GM21423 (cell line): ENCODE measurements at regions not wholly inside any gene's neighbourhood (a gene's known extent, or its start where the extent isn't known, plus 50 kb on each side); places are given as distances from the start of the nearest gene placed in this dataset.
"Not testable (repeated sequence)": the region's sequence is repeated elsewhere in the genome, so short reads cannot be mapped to it uniquely, and the experiment has no call there.

ENCODE experiments used
- ATAC-seq: cut with Tn5 transposase; IDR thresholded peaks from one replicate; pipeline ENCODE4 v1.9.1; 2021; ENCODE audit warnings: mild to moderate bottlenecking, moderate library complexity; ENCODE audit not compliant: unreplicated experiment

DNA sequence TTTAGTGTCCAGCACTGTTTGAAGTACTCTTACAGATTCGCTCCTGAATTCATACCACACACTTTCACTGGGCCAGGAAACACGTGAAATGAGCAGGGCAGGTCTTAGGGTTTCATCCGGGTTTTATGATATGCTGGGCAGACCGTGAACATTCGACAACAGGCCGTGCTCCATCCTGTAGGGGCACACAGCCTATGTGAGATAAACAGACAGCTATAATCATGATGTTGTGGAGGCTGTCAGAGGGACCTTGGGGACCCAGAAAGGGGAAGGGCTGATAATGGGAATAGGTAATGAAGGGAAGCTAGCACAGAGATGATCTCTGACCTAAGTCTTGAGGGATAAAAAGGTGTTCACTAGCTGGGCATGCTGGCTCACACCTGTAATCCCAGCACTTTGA, 110.4 kb downstream of the RIN2 start:
- no peak for ATAC-seq

DNA sequence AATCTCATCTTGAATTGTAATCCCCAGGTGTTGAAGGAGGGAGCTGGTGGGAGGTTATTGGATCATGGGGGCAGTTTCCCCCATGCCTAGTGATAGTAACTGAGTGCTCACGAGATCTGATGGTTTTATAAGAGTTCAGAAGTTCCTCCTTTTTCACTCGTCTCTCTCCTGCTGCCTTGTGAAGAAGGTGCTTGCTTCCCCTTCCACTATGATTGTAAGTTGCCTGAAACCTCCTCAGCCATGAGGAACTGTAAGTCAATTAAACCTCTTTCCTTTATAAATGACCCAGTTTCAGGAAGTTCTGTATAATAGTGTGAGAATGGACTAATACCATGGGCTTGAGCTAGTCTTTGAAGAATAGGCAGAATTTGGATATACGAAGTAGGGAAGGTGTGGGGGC, 113.9 kb downstream of the RIN2 start:
- ATAC-seq, result no peak

DNA sequence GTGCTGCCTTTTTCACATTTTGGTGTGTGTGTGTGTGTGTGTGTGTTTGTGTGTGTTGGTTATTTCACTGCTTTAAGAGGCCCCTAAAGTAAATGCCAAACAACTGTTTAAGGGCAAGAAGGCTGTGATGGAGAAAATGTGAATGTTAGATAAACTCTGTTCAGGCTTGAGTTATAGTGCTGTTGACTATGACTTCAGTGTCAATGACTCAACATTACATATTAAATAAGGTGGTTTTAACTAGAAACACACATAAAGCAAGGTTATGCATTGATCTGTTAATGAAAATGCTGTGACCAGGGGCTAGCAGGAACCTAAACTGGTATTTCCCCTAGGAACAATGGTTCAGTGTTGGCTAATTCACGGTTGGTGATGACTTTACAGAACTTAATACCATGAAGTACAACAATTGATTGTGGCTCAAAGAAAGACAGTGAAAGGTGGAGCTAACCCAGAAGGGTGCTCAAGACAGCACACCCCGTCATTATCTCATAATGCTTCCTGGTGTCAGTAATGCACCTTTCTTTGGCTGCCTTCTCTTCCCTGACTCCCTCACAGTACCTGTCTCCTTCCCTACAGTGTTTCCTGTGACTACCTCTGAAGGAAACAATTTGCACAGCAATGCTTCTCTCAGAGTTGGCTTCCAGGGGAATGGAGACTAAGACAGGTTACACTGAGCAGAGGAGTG, 116.1 kb downstream of the RIN2 start:
- no peak for ATAC-seq

DNA sequence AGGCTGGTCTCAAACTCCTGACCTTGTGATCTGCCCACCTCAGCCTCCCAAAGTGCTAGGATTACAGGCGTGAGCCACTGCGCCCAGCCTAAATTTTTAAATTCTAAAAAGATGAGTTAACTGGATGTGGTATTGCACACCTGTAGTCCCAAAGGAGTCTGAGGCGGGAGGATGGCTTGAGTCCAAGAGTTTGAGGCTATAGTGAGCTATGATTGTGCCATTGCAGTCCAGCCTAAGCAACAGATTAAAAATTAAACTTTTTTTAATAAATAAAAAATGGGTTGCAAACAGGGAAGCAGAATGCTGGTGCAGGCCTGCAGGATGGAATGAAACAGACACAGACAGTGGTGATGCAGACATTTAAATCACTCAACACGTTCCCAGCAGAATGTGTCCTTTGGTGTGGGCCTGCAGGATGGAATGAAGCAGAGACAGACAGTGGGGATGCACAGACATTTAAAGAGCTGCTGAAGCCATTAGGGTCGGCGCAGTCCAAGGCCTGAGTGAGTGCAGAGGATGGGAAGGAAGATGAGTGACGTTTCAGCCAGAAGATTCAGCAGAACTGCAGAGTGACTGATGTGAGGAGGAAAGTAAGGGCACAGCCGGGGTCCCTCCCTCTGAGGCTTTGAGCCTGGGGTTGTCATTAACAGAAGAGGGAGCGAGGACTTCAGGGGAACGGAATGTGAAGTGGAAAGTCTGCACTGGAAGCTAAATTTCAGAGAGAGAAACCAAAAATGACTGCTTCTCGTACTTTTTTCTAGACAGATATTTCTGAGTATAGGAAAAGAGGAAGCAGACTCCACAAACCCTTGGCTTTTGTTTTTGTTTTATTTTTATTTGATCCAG, 117.5 kb downstream of the RIN2 start:
- no peak for ATAC-seq

DNA sequence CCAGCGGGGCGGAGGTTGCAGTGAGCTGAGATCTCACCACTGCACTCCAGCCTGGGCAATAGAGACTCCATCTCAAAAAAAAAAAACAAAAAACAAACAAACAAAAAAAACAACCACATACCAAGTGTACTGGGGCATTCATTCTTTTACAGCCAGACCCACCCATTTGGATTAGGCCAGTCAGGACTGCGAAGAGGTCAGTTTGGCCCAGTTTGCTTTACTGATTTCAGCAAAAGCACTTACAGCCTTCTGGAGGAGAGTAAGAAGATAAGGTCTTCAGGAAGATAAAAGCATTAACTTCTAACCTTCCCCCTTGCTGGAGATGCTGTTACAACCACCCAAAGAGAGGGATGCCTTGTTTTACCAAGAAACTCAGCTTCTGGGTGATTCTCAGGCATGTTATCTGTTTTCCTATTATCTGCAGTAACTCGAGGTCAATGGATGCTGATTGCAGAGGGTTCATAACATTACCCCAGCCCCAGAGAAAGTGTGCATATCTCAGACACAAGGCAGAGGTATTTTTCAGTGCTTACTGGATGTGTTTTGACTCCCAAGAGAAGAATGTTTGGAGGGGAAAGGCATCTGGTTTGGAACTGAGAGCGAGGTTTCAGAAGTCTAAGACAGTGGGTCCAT, 118.9 kb downstream of the RIN2 start:
- ATAC-seq, result no peak

DNA sequence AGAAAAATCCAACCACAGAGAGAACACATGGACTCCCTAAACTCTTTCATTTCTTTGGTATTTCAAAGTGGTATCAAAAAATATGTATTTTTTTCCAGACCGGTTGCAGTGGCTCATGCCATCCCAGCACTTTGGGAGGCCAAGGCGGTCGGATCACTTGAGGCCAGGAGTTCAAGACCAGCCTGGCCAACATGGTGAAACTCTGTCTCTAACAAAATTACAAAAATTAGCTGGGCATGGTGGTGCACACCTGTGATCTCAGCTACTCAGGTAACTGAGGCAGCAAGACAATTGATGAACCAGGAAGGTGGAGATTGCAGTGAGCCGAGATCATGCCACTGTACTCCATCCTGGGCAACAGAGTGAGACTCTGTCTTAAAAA, 121.8 kb downstream of the RIN2 start:
- not testable (repeated sequence) for ATAC-seq

DNA sequence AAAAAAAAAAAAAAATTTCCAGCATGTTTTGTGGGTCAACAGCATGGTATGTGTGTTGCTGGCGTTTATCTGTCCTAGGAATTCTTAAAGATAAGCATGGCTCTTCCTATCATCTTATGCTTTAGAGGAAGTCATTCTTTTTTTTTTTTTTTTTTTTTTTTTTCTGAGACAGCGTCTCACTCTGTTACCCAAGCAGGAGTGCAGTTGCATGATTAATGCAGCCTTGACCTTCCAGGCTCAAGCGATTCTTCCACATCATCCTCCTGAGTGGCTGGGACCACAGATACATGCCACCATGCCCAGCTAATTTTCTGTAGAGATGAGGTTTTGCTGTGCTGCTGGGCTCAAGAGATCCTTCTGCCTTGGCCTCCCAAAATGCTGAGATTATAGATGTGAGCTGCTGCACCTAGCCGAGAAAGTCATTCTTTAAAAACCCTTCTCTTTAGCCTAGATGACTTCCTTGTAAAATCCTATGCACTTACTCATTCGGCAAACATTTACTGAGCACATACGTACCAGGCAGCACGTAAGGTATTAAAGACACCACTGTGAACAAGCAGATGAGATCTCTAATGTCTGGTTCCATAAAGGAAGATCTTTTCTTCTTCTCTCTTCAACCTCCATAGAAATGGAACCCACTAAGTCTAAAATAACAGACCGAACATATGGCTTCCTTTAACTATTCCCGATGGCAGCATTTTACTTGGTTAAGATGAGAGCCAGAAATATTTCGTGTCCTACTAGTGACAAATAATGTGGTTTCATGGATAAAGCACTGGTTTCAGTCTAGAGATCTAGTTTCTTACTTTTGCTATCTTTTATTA, 122.4 kb downstream of the RIN2 start:
- ATAC-seq, result no peak

DNA sequence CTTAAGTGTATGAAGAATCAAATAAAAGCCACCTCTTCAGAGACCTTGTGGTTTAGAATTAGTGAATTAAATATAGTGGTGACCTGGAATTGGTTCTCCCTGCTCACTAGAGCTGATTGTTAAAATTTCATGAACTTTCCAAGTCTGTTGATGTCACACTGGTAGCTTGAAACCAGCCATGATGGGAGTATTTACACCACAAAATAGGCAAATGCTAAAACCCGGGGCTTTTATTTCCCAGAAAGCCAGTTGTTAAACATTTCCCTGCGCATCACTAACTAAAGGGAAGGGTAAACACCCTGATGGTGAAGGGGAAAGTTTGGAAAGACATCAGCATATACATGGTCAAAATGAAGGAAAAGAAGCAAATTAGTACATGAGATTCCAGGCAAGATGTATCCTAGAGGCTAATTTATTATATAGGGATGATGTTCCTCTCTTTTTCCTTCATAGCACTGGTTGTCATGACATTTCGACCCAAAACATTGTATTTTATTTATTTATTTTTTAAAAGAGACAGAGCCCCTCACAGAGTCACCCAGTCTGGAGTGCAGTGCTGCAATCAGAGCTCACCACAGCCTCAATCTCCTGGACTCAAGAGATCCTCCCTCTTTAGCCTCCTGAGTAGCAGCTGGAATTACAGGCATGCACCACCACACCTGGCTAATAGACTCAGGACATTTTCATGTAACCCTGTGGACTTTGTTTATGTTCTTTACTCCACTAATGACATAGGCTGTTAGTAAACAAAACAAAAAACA, 123.2 kb downstream of the RIN2 start:
- ATAC-seq, result no peak

DNA sequence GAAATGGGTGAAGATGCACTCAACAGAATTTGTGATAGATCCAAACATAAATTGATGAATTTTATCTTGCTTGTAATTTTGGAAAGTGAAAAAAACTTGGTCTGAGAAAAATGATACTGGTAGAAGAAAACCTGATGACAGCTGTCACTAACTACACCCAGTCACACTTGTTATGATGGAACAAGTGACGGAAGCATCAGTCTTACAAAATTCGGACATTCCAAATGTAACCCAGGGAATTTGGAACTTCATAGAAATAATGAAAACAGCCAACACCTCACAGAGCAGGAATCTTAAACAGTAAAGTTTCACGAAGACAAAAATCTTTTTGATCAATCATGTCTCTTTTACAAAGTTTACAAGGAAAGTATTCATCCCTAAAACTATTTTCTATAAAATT, 123.9 kb downstream of the RIN2 start:
- ATAC-seq, result no peak

DNA sequence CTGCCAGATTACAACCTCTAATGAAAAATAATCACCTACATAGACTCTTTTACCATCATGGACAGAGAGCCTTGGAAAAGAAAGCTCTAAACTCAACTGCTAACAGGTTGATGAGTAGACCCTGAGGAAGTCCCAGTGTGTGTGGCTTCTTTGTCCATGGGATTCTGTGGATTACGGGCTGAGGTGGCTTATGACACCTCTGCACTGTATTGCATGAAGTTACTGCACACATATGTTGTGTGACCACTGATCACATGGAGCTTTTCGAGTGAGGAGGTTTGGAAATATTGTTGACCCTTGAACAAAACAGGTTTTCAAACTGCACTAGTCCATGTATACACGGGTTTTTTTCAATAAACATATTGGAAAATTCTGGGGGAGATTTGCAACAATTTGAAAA, 124.4 kb downstream of the RIN2 start:
- no peak for ATAC-seq

DNA sequence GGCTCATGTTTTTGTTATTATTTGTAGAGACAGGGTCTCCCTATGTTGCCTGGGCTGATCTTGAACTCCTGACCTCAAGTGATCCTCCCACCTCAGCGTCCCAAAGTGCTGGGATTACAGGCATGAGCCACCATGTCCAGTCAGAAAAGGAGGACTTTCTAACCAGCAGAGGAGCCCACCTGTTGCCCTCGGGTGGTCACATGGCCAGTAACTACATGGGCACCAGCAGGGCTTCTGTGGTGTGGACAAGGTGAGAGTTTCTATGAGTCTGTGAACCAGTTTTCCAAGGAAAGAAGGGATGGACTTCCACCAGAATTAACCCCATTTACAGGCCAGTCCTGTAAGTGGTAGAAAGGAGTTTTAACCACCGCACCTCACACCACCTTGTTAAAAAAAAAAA, 125.4 kb downstream of the RIN2 start:
- no peak for ATAC-seq

DNA sequence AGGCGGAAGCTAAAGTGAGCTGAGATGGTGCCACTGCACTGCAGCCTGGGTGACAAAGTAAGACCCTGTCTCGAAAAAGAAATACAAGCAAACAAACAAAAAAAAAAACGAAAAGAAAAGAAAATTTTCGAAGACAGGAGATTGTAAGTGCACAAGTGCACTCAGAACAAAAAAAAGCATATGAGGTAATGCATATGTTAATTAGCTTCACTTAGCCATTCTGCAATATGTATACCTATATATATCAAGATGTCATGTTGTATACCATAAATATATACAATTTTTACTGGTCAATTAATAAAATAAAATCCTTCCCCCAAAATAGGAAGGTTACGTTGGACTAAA, 127.5 kb downstream of the RIN2 start:
- no peak for ATAC-seq

DNA sequence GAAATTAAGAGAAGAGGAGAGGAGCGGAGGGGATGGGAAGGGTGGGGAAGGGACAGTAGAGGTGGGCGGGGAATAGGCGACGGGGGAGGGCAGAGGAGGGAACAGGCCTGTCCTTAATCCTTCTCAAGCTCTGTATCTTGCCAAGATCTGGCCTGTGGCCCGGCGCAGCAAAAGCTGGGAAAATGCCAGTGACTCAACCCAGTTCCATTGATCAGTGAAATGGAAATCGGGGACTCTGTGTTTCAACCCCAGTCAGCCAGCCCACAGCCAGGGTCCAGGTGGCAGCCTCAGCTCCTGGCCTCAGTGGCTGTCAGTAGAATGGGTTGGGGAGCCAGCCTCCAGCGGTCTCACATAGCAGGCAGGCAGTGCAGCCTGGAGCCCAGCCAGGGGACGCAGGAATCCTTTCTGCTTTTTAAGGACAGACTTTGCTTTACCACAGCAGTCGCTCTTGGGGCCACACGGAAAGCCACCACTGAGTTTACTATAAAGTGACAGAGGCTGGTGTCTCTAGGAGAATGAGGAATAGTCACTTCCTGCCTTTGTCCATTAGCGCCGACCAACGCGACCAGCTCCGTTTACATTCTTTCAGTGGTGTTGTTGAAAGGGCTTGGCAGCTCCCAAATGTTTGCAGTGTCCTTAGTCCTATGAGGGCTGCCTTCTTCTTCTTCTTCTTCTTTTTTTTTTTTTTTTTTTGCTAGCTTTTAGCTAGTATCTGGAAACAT, 128.0 kb downstream of the RIN2 start:
- no peak for ATAC-seq

DNA sequence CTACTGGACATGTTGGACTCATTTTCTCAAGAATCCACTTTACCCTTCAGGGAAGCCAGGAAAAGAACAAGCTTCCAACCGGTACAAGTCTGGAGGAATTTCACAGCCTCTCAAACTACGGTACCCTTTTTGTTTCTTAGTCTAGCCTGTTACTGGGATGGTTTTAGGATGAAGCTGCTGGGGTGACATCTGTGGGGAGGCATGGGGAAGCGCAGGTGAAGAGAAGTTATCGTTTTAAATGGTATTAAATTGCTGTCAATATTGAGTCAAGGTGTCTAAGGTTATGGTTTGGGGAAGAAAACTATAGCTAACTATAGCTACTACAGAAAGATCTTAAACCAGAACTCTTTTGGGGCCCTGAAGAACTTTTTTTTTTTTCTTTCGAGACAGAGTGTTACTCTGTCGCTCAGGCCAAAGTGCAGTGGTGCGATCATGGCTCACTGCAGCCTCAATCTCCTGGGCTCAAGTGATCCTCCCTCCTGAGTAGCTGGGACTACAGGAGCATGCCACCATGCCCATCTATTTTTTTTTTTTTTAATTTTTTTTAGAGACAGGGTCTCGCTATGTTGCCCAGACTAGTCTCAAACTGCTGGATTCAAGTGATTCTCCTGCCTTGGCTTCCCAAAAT, 128.7 kb downstream of the RIN2 start:
- no peak for ATAC-seq

DNA sequence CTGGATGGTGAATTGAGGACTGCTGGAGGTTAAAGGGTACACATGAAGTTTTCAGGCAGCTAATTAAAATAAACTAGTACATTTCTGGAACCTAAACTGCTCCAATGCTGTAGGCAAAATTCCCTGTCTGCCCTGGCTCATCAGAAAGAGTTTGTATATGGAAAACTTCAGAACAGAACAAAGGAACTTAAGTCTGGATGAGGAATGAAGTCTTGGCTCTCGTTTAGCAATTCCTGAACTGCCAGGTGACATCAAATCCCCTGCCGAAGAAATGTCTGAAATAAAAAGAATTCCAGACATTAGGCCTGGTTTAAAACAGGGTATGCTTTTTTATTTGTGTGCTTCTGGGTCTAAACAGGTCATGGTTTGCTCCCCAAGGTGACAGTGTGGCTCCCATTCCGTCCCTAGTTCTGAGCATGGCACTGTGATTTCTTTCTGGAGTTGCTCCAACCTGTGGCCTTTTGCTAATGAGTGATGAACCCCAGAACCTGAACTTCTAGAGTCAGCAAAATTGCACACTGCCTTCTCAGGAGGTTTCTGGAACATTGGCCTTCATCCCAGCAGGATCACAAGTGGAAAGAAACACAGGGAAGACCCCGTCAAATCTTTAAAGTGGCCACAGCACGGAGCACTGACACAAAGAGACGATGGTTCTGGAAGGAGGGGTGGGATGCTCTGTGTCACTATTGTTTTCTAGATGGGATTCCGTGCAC, 129.4 kb upstream of the NAA20 start:
- no peak for ATAC-seq

DNA sequence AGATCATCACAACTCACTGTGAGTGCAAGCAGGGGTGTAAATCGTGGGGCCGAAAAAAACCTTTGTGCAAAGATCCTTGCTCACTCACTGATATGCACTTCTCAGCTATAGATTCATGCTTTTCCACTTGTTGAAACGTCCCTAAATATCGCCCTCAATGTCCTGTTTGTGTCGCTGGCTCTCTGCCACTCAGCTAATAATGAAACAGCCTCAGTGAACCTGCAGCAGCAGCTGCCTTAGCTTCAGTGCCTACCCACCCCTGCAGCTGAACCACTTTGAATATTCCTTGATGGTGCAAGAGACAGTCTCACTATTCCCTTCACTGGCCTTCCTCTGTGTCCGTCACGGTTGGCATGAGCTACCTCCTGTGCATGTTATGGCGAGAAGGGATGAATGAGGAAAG, 128.9 kb upstream of the NAA20 start:
- no peak for ATAC-seq

DNA sequence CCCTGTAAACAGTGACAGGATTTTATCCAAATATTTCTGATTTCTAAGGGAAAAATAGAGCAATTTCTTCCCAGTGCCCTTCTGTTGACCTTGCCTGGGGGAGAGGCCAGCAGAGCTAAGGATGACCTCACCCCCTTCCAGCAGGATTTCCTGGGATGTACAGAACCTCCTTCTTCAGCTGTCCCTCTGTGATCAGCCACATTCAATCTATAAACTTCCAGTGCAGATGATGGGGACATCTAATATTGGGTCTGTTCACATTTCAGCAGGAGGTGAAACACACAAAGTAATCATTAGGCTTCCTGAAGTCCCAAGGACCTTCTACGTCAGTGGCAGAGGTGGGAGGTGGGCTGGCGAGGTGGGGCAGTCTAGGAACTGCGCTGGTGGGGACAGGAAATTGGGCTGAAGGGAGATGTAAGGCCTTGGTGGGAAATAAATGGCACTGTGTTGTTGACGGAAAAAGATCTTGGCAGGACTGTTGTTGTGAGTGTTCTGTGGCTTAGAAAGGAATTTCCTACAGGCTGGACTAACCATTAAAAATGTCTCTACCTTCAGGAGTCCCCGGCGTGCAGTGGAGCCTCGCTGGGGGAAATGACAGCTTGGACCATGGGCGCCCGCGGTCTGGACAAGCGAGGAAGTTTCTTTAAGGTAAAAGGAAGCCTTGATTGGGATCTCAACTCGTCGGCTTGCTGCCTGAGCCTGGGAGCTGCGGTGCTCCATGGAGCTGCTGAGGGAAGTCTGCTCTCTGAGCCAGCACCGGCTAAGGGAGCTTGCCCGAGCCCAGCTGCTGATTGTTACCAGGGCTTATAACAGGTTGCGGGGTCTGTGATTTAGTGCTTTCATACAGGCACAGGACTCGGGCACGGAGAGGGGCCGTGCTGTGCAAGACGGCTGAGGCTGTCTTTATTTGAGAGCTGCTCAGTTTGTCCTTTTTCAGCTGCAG, 127.9 kb upstream of the NAA20 start:
- no peak for ATAC-seq
